Spleen (tissue), 7 donors: ENCODE measurements at regions not wholly inside any gene's neighbourhood (a gene's known extent, or its start where the extent isn't known, plus 50 kb on each side); places are given as distances from the start of the nearest gene placed in this dataset.
"Not testable (repeated sequence)": the region's sequence is repeated elsewhere in the genome, so short reads cannot be mapped to it uniquely, and the experiment has no call there.

Experiments used
- POLR2AphosphoS5 ChIP-seq, 3 donors: sonication (generic); formaldehyde crosslinking; IDR thresholded peaks; one replicate each; pipeline ENCODE4 v1.5.1; 2017; ENCODE audit warnings: antibody characterized with exemption in 3 of 3
- TF ChIP-seq, protein P1 (sequence below), 11 experiments: fragments of 200-600 bp in 7 of 11; fragments of 450-650 bp in 4 of 11; sonication (generic) in 4 of 11; IDR thresholded peaks in 8 of 11; conservative IDR thresholded peaks in 3 of 11; 1 replicate in 7 of 11; 2 replicates in 4 of 11; pipeline versions ENCODE4 v1.4.0 to v1.8.0; 2016 to 2021; ENCODE audit warnings: antibody characterized with exemption in 11 of 11, inconsistent platforms in 4 of 11, mild to moderate bottlenecking in 1 of 11
- donor health status: DM: no; HTN: no; CAD: no; lungs with moderate emphysema.
- donor health status: DM: no; HTN: no; CAD: no.
- donor health status: DM: no; HTN: no; CAD: no.

DNA sequence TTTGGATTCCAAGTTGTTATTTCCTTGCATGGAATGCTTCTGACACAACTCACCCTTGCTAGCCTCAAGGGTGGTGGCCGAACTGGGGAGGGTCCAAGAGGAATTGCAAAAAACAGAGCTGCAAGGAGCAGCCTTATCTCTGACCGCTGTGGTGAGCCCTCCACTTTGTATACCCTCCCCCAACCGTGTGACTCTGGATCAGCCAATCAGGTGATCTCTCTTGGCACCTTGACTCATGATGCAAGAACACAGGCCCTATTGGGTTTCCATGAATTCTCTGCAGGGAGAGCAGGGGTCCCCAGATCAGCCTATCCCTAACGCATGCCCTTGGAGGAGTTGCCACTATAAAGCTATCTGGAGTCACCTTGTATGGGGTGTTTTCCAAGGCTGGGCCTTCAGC, 81.0 kb downstream of the NPIPA5 start:
- TF ChIP-seq POLR2AphosphoS5 (IDR thresholded peaks at IDR 0.05): not testable (repeated sequence)
- TF ChIP-seq, protein P1, sequence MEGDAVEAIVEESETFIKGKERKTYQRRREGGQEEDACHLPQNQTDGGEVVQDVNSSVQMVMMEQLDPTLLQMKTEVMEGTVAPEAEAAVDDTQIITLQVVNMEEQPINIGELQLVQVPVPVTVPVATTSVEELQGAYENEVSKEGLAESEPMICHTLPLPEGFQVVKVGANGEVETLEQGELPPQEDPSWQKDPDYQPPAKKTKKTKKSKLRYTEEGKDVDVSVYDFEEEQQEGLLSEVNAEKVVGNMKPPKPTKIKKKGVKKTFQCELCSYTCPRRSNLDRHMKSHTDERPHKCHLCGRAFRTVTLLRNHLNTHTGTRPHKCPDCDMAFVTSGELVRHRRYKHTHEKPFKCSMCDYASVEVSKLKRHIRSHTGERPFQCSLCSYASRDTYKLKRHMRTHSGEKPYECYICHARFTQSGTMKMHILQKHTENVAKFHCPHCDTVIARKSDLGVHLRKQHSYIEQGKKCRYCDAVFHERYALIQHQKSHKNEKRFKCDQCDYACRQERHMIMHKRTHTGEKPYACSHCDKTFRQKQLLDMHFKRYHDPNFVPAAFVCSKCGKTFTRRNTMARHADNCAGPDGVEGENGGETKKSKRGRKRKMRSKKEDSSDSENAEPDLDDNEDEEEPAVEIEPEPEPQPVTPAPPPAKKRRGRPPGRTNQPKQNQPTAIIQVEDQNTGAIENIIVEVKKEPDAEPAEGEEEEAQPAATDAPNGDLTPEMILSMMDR (IDR thresholded peaks at IDR 0.05 in 8 of 11, conservative IDR thresholded peaks at IDR 0.05 in 3 of 11): not testable (repeated sequence)
